HEK293 (cell line): ENCODE measurements at regions not wholly inside any gene's neighbourhood (a gene's known extent, or its start where the extent isn't known, plus 50 kb on each side); places are given as distances from the start of the nearest gene placed in this dataset.

ENCODE experiments used
- CTCF ChIA-PET: fragments of 350-600 bp; formaldehyde crosslinking; extraction: SDS; loops from one replicate; lab custom pipeline; 2021; ENCODE audit warnings: antibody characterized with exemption; lab: Yijun Ruan, JAX
- POLR2A ChIA-PET: fragments of 300-600 bp; formaldehyde crosslinking; extraction: SDS; loops from one replicate; lab custom pipeline; 2020; ENCODE audit warnings: antibody characterized with exemption, inconsistent platforms; lab: Yijun Ruan, JAX
- H3K27ac ChIP-seq: fragments of 200-500 bp; sonication (Bioruptor generic); 2 replicates; pipeline ENCODE4 v1.5.1; 2014; ENCODE audit warnings: low read depth, low read length, control low read depth, inconsistent platforms; ENCODE audit errors: extremely low read depth
- H3K36me3 ChIP-seq, 2 experiments: fragments of 200-500 bp in 1 of 2; sonication (Bioruptor generic) in 1 of 2; 1 replicate in 1 of 2; 2 replicates in 1 of 2; pipeline ENCODE4 v1.5.1; 2014 to 2017; ENCODE audit warnings: inconsistent platforms in 2 of 2, low read length in 2 of 2; ENCODE audit not compliant: control insufficient read depth in 2 of 2, insufficient read depth in 1 of 2
- H3K4me1 ChIP-seq: fragments of 200-500 bp; sonication (Bioruptor generic); 2 replicates; pipeline ENCODE4 v1.5.1; 2014; ENCODE audit warnings: mild to moderate bottlenecking, low read length, inconsistent platforms; ENCODE audit not compliant: control insufficient read depth, insufficient read depth
- H3K4me3 ChIP-seq: 2 replicates; pipeline ENCODE4 v1.5.1; 2011; ENCODE audit warnings: low read depth, mild to moderate bottlenecking, control low read depth, low read length, moderate library complexity
- H3K9me3 ChIP-seq: fragments of 200-500 bp; sonication (Bioruptor generic); 2 replicates; pipeline ENCODE4 v1.5.1; 2014; ENCODE audit warnings: low read depth, low read length, inconsistent platforms; ENCODE audit not compliant: control insufficient read depth, insufficient read depth
- AEBP2 ChIP-seq: fragments of 450-650 bp; formaldehyde crosslinking; IDR thresholded peaks from 2 replicates; pipeline ENCODE4 v1.5.1; 2016; ENCODE audit warnings: missing biosample characterization, missing genetic modification characterization, borderline replicate concordance
- GFI1B ChIP-seq: fragments of 450-650 bp; formaldehyde crosslinking; IDR thresholded peaks from 2 replicates; pipeline ENCODE4 v1.5.1; 2016; ENCODE audit warnings: missing biosample characterization, missing genetic modification characterization
- MZF1 ChIP-seq: fragments of 450-650 bp; formaldehyde crosslinking; IDR thresholded peaks from 2 replicates; pipeline ENCODE4 v1.5.1; 2017; ENCODE audit warnings: missing biosample characterization, missing genetic modification characterization, borderline replicate concordance
- RBAK ChIP-seq: fragments of 450-650 bp; formaldehyde crosslinking; IDR thresholded peaks from 2 replicates; pipeline ENCODE4 v1.5.1; 2016; ENCODE audit warnings: missing biosample characterization, missing genetic modification characterization
- REPIN1 ChIP-seq: fragments of 450-650 bp; formaldehyde crosslinking; IDR thresholded peaks from 2 replicates; pipeline ENCODE4 v1.5.1; 2017; ENCODE audit warnings: missing biosample characterization, missing genetic modification characterization, low read depth
- SCRT2 ChIP-seq: fragments of 450-650 bp; formaldehyde crosslinking; IDR thresholded peaks from 2 replicates; pipeline ENCODE4 v1.5.1; 2016; ENCODE audit warnings: missing biosample characterization, missing genetic modification characterization
- SP2 ChIP-seq: fragments of 450-650 bp; formaldehyde crosslinking; IDR thresholded peaks from 2 replicates; pipeline ENCODE4 v1.5.1; 2016; ENCODE audit warnings: missing biosample characterization, missing genetic modification characterization
- SP7 ChIP-seq: fragments of 450-650 bp; formaldehyde crosslinking; IDR thresholded peaks from 2 replicates; pipeline ENCODE4 v1.5.1; 2016; ENCODE audit warnings: missing biosample characterization, missing genetic modification characterization
- TCF7L2 ChIP-seq: IDR thresholded peaks from 2 replicates; pipeline ENCODE4 v1.6.1; 2011; ENCODE audit warnings: low read depth, mild to moderate bottlenecking, inconsistent platforms, low read length, moderate library complexity, borderline replicate concordance
- ZNF18 ChIP-seq: fragments of 450-650 bp; formaldehyde crosslinking; IDR thresholded peaks from 2 replicates; pipeline ENCODE4 v1.5.1; 2016; ENCODE audit warnings: missing biosample characterization, missing genetic modification characterization
- ZNF211 ChIP-seq: fragments of 450-650 bp; formaldehyde crosslinking; IDR thresholded peaks from 2 replicates; pipeline ENCODE4 v1.5.1; 2016; ENCODE audit warnings: low read depth, missing biosample characterization, missing genetic modification characterization
- ZNF239 ChIP-seq: fragments of 450-650 bp; formaldehyde crosslinking; IDR thresholded peaks from 2 replicates; pipeline ENCODE4 v1.5.1; 2016; ENCODE audit warnings: missing biosample characterization, missing genetic modification characterization
- ZNF311 ChIP-seq: fragments of 450-650 bp; formaldehyde crosslinking; IDR thresholded peaks from 2 replicates; pipeline ENCODE4 v1.5.1; 2017; ENCODE audit warnings: missing biosample characterization, missing genetic modification characterization, borderline replicate concordance
- ZNF350 ChIP-seq: fragments of 450-650 bp; formaldehyde crosslinking; IDR thresholded peaks from 2 replicates; pipeline ENCODE4 v1.5.0; 2017; ENCODE audit warnings: missing biosample characterization, mild to moderate bottlenecking, missing genetic modification characterization
- ZNF354C ChIP-seq: fragments of 450-650 bp; formaldehyde crosslinking; IDR thresholded peaks from 2 replicates; pipeline ENCODE4 v1.5.1; 2016; ENCODE audit warnings: missing biosample characterization, missing genetic modification characterization, low read depth, borderline replicate concordance
- ZNF391 ChIP-seq: fragments of 450-650 bp; formaldehyde crosslinking; IDR thresholded peaks from 2 replicates; pipeline ENCODE4 v1.5.1; 2016; ENCODE audit warnings: low read depth, missing biosample characterization, missing genetic modification characterization, borderline replicate concordance
- ZNF416 ChIP-seq: fragments of 450-650 bp; formaldehyde crosslinking; IDR thresholded peaks from 2 replicates; pipeline ENCODE4 v1.5.1; 2016; ENCODE audit warnings: missing biosample characterization, missing genetic modification characterization
- ZNF488 ChIP-seq: fragments of 450-650 bp; formaldehyde crosslinking; IDR thresholded peaks from 2 replicates; pipeline ENCODE4 v1.5.1; 2016; ENCODE audit warnings: missing biosample characterization, missing genetic modification characterization
- ZNF548 ChIP-seq: fragments of 450-650 bp; formaldehyde crosslinking; IDR thresholded peaks from 2 replicates; pipeline ENCODE4 v1.5.1; 2016; ENCODE audit warnings: missing biosample characterization, missing genetic modification characterization
- ZNF571 ChIP-seq: fragments of 450-650 bp; formaldehyde crosslinking; IDR thresholded peaks from 2 replicates; pipeline ENCODE4 v1.5.0; 2017; ENCODE audit warnings: missing biosample characterization, missing genetic modification characterization
- ZNF692 ChIP-seq: fragments of 450-650 bp; formaldehyde crosslinking; IDR thresholded peaks from 2 replicates; pipeline ENCODE4 v1.5.1; 2016; ENCODE audit warnings: missing biosample characterization, missing genetic modification characterization
- ZNF843 ChIP-seq: fragments of 450-650 bp; formaldehyde crosslinking; IDR thresholded peaks from 2 replicates; pipeline ENCODE4 v1.5.1; 2016; ENCODE audit warnings: missing biosample characterization, missing genetic modification characterization
- ZSCAN30 ChIP-seq: fragments of 450-650 bp; IDR thresholded peaks from 2 replicates; pipeline ENCODE4 v1.5.1; 2018; ENCODE audit warnings: missing biosample characterization, mild to moderate bottlenecking, missing genetic modification characterization, moderate library complexity
- TF ChIP-seq, protein P1 (sequence below): fragments of 450-650 bp; formaldehyde crosslinking; IDR thresholded peaks from 2 replicates; pipeline ENCODE4 v1.5.1; 2016; ENCODE audit warnings: missing biosample characterization, missing genetic modification characterization

GRCh38 chr5:23612701-23613100 lies 105.3 kb downstream of the PRDM9 start:
- no peaks in the 10 kb centered on the region for H3K9me3 ChIP-seq
- H3K4me3 ChIP-seq = no peak overlapping the region
- POLR2A ChIA-PET = no interaction called here
- CTCF ChIA-PET = no interaction called here
- H3K36me3 ChIP-seq = no peaks in the 10 kb centered on the region
- no peak overlapping the region for H3K27ac ChIP-seq
- no peaks in the 10 kb centered on the region for H3K4me1 ChIP-seq
- no peak for TF ChIP-seq SCRT2 (tag by site-specific recombination)
- TF ChIP-seq ZNF692 (tag by site-specific recombination) = no peak
- no peak for TF ChIP-seq ZSCAN30 (tag by site-specific recombination)
- no peak for TF ChIP-seq ZNF18 (tag by site-specific recombination)
- no peak for TF ChIP-seq REPIN1 (tag by site-specific recombination)

DNA sequence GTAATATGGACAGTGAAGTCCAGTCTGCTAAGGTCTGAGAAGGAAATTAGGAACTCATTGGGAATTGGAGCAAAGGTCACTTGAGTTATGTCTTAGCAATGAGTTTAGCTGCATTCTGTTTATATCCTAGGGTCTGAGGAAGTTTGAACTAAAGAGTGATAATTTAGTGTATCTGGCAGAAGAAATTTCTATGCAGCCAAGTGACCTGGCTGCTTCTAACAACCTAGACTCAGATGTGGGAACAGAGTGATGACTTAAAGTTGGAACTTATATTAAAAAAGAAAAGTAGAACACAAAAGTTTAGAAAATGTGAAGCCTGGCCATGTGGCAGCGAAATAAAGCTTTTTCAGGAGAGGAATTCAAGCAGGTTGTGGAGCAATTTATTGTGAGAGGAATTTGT lies 106.2 kb downstream of the PRDM9 start:
- CTCF ChIA-PET = no interaction called here

More for the DNA sequence above, 106.2 kb downstream of the PRDM9 start:
- TF ChIP-seq ZNF488 (tag by site-specific recombination) = no peak
- no peak for TF ChIP-seq AEBP2 (tag by site-specific recombination)
- no peak for TF ChIP-seq ZNF571 (tag by site-specific recombination)
- no peak for TF ChIP-seq SCRT2 (tag by site-specific recombination)
- TF ChIP-seq, protein P1, sequence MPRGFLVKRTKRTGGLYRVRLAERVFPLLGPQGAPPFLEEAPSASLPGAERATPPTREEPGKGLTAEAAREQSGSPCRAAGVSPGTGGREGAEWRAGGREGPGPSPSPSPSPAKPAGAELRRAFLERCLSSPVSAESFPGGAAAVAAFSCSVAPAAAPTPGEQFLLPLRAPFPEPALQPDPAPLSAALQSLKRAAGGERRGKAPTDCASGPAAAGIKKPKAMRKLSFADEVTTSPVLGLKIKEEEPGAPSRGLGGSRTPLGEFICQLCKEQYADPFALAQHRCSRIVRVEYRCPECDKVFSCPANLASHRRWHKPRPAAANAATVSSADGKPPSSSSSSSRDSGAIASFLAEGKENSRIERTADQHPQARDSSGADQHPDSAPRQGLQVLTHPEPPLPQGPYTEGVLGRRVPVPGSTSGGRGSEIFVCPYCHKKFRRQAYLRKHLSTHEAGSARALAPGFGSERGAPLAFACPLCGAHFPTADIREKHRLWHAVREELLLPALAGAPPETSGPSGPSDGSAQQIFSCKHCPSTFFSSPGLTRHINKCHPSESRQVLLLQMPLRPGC (tag by site-specific recombination) = no peak
- no peak for TF ChIP-seq SP2 (tag by site-specific recombination)
- no peak for TF ChIP-seq ZNF548 (tag by site-specific recombination)
- TF ChIP-seq ZNF311 (tag by site-specific recombination) = no peak
- no peak for TF ChIP-seq ZNF843 (tag by site-specific recombination)
- TF ChIP-seq TCF7L2 = no peak
- TF ChIP-seq ZNF354C = no peak
- TF ChIP-seq ZNF416 (tag by site-specific recombination) = no peak
- no peak for TF ChIP-seq RBAK
- no peak for TF ChIP-seq ZNF239 (tag by site-specific recombination)
- TF ChIP-seq ZNF350 (tag by site-specific recombination) = no peak
- TF ChIP-seq ZNF211 (tag by site-specific recombination) = no peak
- no peak for TF ChIP-seq SP7 (tag by site-specific recombination)
- TF ChIP-seq GFI1B (tag by site-specific recombination) = no peak
- TF ChIP-seq ZNF391 (tag by site-specific recombination) = no peak
- no peak for TF ChIP-seq MZF1 (tag by site-specific recombination)
- TF ChIP-seq, all 188 proteins: peak for 0
- H3K27ac ChIP-seq = no peak overlapping the region
- POLR2A ChIA-PET = no interaction called here
- no peaks in the 10 kb centered on the region for H3K9me3 ChIP-seq
- no peaks in the 10 kb centered on the region for H3K36me3 ChIP-seq
- H3K4me1 ChIP-seq = no peaks in the 10 kb centered on the region
- H3K4me3 ChIP-seq = no peak overlapping the region
